Esophagus muscularis mucosa (tissue), 4 donors: ENCODE measurements at regions not wholly inside any gene's neighbourhood (a gene's known extent, or its start where the extent isn't known, plus 50 kb on each side); places are given as distances from the start of the nearest gene placed in this dataset.

Source experiments
- CTCF ChIP-seq, 3 experiments: fragments of 200-600 bp in 2 of 3; fragments of 450-650 bp in 1 of 3; sonication (generic) in 2 of 3; IDR thresholded peaks; one replicate each; pipeline ENCODE4 v1.5.1; 2017 to 2019; ENCODE audit warnings: antibody characterized with exemption in 3 of 3, mild to moderate bottlenecking in 2 of 3, moderate library complexity in 1 of 3
- EP300 ChIP-seq: sonication (generic); formaldehyde crosslinking; IDR thresholded peaks from one replicate; pipeline ENCODE4 v1.6.1; 2017; ENCODE audit warnings: antibody characterized with exemption
- POLR2A ChIP-seq: fragments of 450-650 bp; IDR thresholded peaks from one replicate; pipeline ENCODE4 v1.6.1; 2017; ENCODE audit warnings: antibody characterized with exemption, moderate library complexity, mild to moderate bottlenecking, low read depth
- POLR2AphosphoS5 ChIP-seq, 2 donors: sonication (generic); formaldehyde crosslinking; IDR thresholded peaks; one replicate each; pipeline ENCODE4 v1.6.1; 2017; ENCODE audit warnings: antibody characterized with exemption in 2 of 2

- no peak for TF ChIP-seq CTCF (IDR thresholded peaks at IDR 0.05)
- no peak for TF ChIP-seq EP300
- TF ChIP-seq POLR2A = no peak
- TF ChIP-seq POLR2AphosphoS5 (IDR thresholded peaks at IDR 0.05) = no peak
Observed at GRCh38 chr2:103961862-103962261, 892.1 kb upstream of the POU3F3 start.
